Endothelial cell of umbilical vein (primary cell): ENCODE measurements at regions not wholly inside any gene's neighbourhood (a gene's known extent, or its start where the extent isn't known, plus 50 kb on each side); places are given as distances from the start of the nearest gene placed in this dataset.

Experiments used
- BruUV-seq: library from RNA; stranded (reverse); fragments of 400-500 nt; replicated peaks from 2 replicates; lab custom pipeline; 2021; lab: Mats Ljungman, UMichigan
- CTCF ChIA-PET: fragments of 300-600, 350-600 bp; sonication (Branson Sonifier 250); formaldehyde crosslinking; loops from one replicate; lab custom pipeline; 2021; ENCODE audit warnings: antibody characterized with exemption, inconsistent platforms; lab: Charles Lee
- POLR2A ChIA-PET: fragments of 300-600, 350-600 bp; sonication (Branson Sonifier 250); formaldehyde crosslinking; loops from one replicate; lab custom pipeline; 2021; ENCODE audit warnings: antibody characterized with exemption, inconsistent platforms; lab: Charles Lee
- DNase-seq: peaks from one replicate; pipeline ENCODE4 v3.0.0-alpha.2; 2011; ENCODE audit warnings: low read depth, low spot score
- FAIRE-seq: peaks from 2 replicates; lab custom pipeline; 2011; peaks lifted over from hg19 to GRCh38; lab: Jason Lieb, UNC
- H2AFZ ChIP-seq: 2 replicates; pipeline ENCODE4 v1.6.0; 2012; ENCODE audit warnings: low read depth, low read length, control low read depth, inconsistent platforms
- H3K27ac ChIP-seq: 2 replicates; pipeline ENCODE4 v1.5.1; 2011; ENCODE audit warnings: low read depth, mild to moderate bottlenecking, control low read depth, low read length, moderate library complexity; ENCODE audit not compliant: insufficient read depth
- H3K27me3 ChIP-seq, 2 experiments: 2 replicates each; pipeline versions ENCODE4 v1.6.0 to v1.6.1; 2011; ENCODE audit warnings: low read length in 2 of 2, mixed read lengths in 1 of 2; ENCODE audit not compliant: control insufficient read depth in 2 of 2, insufficient read depth in 2 of 2
- H3K36me3 ChIP-seq, 2 experiments: 2 replicates in 1 of 2; 3 replicates in 1 of 2; pipeline ENCODE4 v1.5.1; 2011; ENCODE audit warnings: low read length in 2 of 2, mild to moderate bottlenecking in 1 of 2, moderate library complexity in 1 of 2; ENCODE audit not compliant: control insufficient read depth in 2 of 2, insufficient read depth in 2 of 2; ENCODE audit errors: extremely low read depth in 1 of 2
- H3K4me1 ChIP-seq: 3 replicates; pipeline ENCODE4 v1.5.1; 2011; ENCODE audit warnings: mild to moderate bottlenecking, low read length; ENCODE audit not compliant: control insufficient read depth, insufficient read depth; ENCODE audit errors: extremely low read depth
- H3K4me2 ChIP-seq: 2 replicates; pipeline ENCODE4 v1.6.1; 2011; ENCODE audit warnings: low read length, control low read depth, mixed read lengths; ENCODE audit not compliant: insufficient read depth
- H3K4me3 ChIP-seq, 3 experiments: fragments of 200-600 bp in 1 of 3; sonication (generic), shearing (Covaris generic) in 1 of 3; replicated peaks in 1 of 3; 2 replicates each; pipeline ENCODE4 v1.5.1; 2011 to 2016; ENCODE audit warnings: control low read depth in 3 of 3, low read length in 3 of 3, mild to moderate bottlenecking in 2 of 3, inconsistent platforms in 1 of 3, low read depth in 1 of 3, moderate library complexity in 1 of 3; ENCODE audit not compliant: insufficient read depth in 1 of 3
- H3K79me2 ChIP-seq: 2 replicates; pipeline ENCODE4 v1.6.0; 2012; ENCODE audit warnings: low read length, inconsistent platforms; ENCODE audit not compliant: control insufficient read depth, insufficient read depth
- H3K9ac ChIP-seq: replicated peaks from 2 replicates; pipeline ENCODE3; 2011; ENCODE audit warnings: low read length, control low read depth; ENCODE audit not compliant: insufficient read depth; ENCODE audit errors: extremely low read depth
- H3K9me1 ChIP-seq: replicated peaks from 3 replicates; pipeline ENCODE4 v1.6.0; 2011; ENCODE audit warnings: mild to moderate bottlenecking, low read length; ENCODE audit not compliant: control insufficient read depth, insufficient read depth; ENCODE audit errors: extremely low read depth
- H3K9me3 ChIP-seq: replicated peaks from 2 replicates; pipeline ENCODE4 v1.5.1; 2012; ENCODE audit warnings: low read length, inconsistent platforms; ENCODE audit not compliant: control insufficient read depth, insufficient read depth
- H4K20me1 ChIP-seq: replicated peaks from 2 replicates; pipeline ENCODE3; 2011; ENCODE audit warnings: mild to moderate bottlenecking, low read length; ENCODE audit not compliant: control insufficient read depth, insufficient read depth; ENCODE audit errors: extremely low read depth
- CTCF ChIP-seq, 2 donors: IDR thresholded peaks; 1 replicate in 1 of 2; 2 replicates in 1 of 2; pipeline ENCODE4 v1.5.1; 2011; ENCODE audit warnings: low read length in 2 of 2, mild to moderate bottlenecking in 2 of 2, moderate library complexity in 2 of 2, control low read depth in 1 of 2, inconsistent platforms in 1 of 2, low read depth in 1 of 2; ENCODE audit not compliant: insufficient read depth in 1 of 2; ENCODE audit errors: extremely low read depth in 1 of 2
- EZH2 ChIP-seq: IDR thresholded peaks from 2 replicates; pipeline ENCODE4 v1.6.1; 2012; ENCODE audit warnings: borderline replicate concordance, low read depth, mild to moderate bottlenecking, moderate library complexity, low read length, inconsistent platforms; ENCODE audit not compliant: severe bottlenecking
- FOS ChIP-seq: IDR thresholded peaks from 2 replicates; pipeline ENCODE4 v1.6.1; 2011; ENCODE audit warnings: mild to moderate bottlenecking, low read length, moderate library complexity, borderline replicate concordance; ENCODE audit not compliant: insufficient read depth
- GATA2 ChIP-seq: IDR thresholded peaks from 2 replicates; pipeline ENCODE4 v1.7.0; 2011; ENCODE audit warnings: low read depth, mild to moderate bottlenecking, moderate library complexity, mixed read lengths, low read length; ENCODE audit not compliant: insufficient read length, insufficient read depth
- JUN ChIP-seq: IDR thresholded peaks from 2 replicates; pipeline ENCODE4 v1.6.1; 2011; ENCODE audit warnings: borderline replicate concordance, low read depth; ENCODE audit not compliant: insufficient read length, insufficient read depth
- MAX ChIP-seq: IDR thresholded peaks from 2 replicates; pipeline ENCODE4 v1.6.1; 2011; ENCODE audit not compliant: insufficient read depth, insufficient read length
- MYC ChIP-seq: IDR thresholded peaks from one replicate; pipeline ENCODE4 v1.6.1; 2011; ENCODE audit warnings: mild to moderate bottlenecking, low read depth, low read length
- POLR2A ChIP-seq: IDR thresholded peaks from 2 replicates; pipeline ENCODE4 v1.6.1; 2012; ENCODE audit warnings: low read depth, mild to moderate bottlenecking, control low read depth, low read length
- POLR2AphosphoS5 ChIP-seq: IDR thresholded peaks from 2 replicates; pipeline ENCODE4 v1.6.1; 2012; ENCODE audit warnings: low read depth, mild to moderate bottlenecking, control low read depth, low read length, moderate library complexity; ENCODE audit not compliant: insufficient read depth
- dilution Hi-C: fragments of 300-500 bp; cut with MboI; formaldehyde crosslinking; loops from one replicate; pipeline ENCODE4 v1.15.0; 2019; ENCODE audit warnings: low sequenced_read_pairs; ENCODE audit not compliant: extremely low pct_ligation_motif_present
- intact Hi-C: fragments of 100-400 bp; cut with micrococcal nuclease; formaldehyde crosslinking; loops from one replicate; pipeline ENCODE4 v1.10.0; 2022

- POLR2A ChIA-PET = no interaction called here
- no peak for TF ChIP-seq POLR2AphosphoS5
- TF ChIP-seq CTCF (IDR thresholded peaks at IDR 0.05; ENCODE audit: extremely low read depth in 1 of 2, insufficient read depth in 1 of 2, low read depth in 1 of 2, low read length in 2 of 2) = no peak
- no peak for TF ChIP-seq EZH2
- no peak for TF ChIP-seq MYC
- TF ChIP-seq GATA2 = no peak
- TF ChIP-seq JUN = no peak
- TF ChIP-seq MAX = no peak
- TF ChIP-seq POLR2A = no peak
- TF ChIP-seq FOS = no peak
- CTCF ChIA-PET = no interaction called here
- no peaks in the 10 kb centered on the region for H3K9me1 ChIP-seq
- DNase-seq = no peak
- H3K4me1 ChIP-seq = no peaks in the 10 kb centered on the region
- no peak overlapping the region for H2AFZ ChIP-seq
- H4K20me1 ChIP-seq = no peaks in the 10 kb centered on the region
- BruUV-seq = no TSS peak
- no peaks in the 10 kb centered on the region for H3K9me3 ChIP-seq
- no peaks in the 10 kb centered on the region for H3K79me2 ChIP-seq
- FAIRE-seq = no peak
- H3K4me3 ChIP-seq = no peak overlapping the region
- no peak overlapping the region for H3K9ac ChIP-seq
- H3K4me2 ChIP-seq = no peak overlapping the region
- H3K36me3 ChIP-seq = no peaks in the 10 kb centered on the region
- no peak overlapping the region for H3K27ac ChIP-seq
- no peaks in the 10 kb centered on the region for H3K27me3 ChIP-seq
- dilution Hi-C loops (no loop called here), intact Hi-C loops (no loop called here)
These were observed 755.0 kb downstream of the DNAH5 start for GRCh38 chr5:13189532-13189931.
